Liver (tissue), 3 donors: ENCODE measurements at regions not wholly inside any gene's neighbourhood (a gene's known extent, or its start where the extent isn't known, plus 50 kb on each side); places are given as distances from the start of the nearest gene placed in this dataset.

Source experiments
- RAD21 ChIP-seq, 2 donors: IDR thresholded peaks; 2 replicates each; pipeline ENCODE4 v1.6.1; 2016; ENCODE audit warnings: antibody characterized with exemption in 2 of 2, mild to moderate bottlenecking in 2 of 2
- REST ChIP-seq: IDR thresholded peaks from 2 replicates; pipeline ENCODE4 v1.6.1; 2016; ENCODE audit warnings: antibody characterized with exemption, mild to moderate bottlenecking
- SP1 ChIP-seq: IDR thresholded peaks from 2 replicates; pipeline ENCODE4 v1.6.1; 2018; ENCODE audit warnings: antibody characterized with exemption, mild to moderate bottlenecking
- TF ChIP-seq, protein P1 (sequence below): fragments of 150-350 bp; IDR thresholded peaks from 2 replicates; pipeline ENCODE4 v1.5.1; 2017; ENCODE audit warnings: improper control_type of control experiment, low read depth, low read length; ENCODE audit not compliant: missing input control
- TF ChIP-seq, protein P2 (sequence below): IDR thresholded peaks from 2 replicates; pipeline ENCODE4 v1.6.1; 2016; ENCODE audit warnings: antibody characterized with exemption
- donor health status: healthy.
- donor health status: healthy.

DNA sequence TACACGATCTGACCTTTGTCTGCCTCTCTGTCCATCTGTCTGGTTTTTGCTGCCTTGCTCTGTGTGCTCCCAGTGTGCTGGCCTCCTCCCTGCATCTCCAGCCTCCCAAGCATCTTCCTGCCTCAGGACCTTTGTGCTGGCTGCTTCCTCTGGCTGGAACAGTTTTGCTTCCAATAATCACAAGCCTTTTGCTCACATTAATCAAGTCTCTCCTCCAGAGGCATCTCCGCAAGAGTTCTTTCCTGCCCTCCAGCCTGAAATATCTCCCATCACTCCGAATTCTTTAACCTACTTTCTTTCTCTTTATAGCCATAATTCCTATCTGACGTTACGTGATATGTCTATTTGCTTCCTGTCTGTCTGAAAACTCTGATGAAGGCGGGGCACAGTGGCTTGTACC lies 267.1 kb downstream of the ABCC12 start:
- TF ChIP-seq SP1, result no peak
- TF ChIP-seq, protein P1, sequence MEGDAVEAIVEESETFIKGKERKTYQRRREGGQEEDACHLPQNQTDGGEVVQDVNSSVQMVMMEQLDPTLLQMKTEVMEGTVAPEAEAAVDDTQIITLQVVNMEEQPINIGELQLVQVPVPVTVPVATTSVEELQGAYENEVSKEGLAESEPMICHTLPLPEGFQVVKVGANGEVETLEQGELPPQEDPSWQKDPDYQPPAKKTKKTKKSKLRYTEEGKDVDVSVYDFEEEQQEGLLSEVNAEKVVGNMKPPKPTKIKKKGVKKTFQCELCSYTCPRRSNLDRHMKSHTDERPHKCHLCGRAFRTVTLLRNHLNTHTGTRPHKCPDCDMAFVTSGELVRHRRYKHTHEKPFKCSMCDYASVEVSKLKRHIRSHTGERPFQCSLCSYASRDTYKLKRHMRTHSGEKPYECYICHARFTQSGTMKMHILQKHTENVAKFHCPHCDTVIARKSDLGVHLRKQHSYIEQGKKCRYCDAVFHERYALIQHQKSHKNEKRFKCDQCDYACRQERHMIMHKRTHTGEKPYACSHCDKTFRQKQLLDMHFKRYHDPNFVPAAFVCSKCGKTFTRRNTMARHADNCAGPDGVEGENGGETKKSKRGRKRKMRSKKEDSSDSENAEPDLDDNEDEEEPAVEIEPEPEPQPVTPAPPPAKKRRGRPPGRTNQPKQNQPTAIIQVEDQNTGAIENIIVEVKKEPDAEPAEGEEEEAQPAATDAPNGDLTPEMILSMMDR, result no peak
- no peak for TF ChIP-seq RAD21 (IDR thresholded peaks at IDR 0.05)
- no peak for TF ChIP-seq REST
- TF ChIP-seq, protein P2, sequence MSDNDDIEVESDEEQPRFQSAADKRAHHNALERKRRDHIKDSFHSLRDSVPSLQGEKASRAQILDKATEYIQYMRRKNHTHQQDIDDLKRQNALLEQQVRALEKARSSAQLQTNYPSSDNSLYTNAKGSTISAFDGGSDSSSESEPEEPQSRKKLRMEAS, result no peak
